Vagina (tissue), 2 donors: ENCODE measurements at regions not wholly inside any gene's neighbourhood (a gene's known extent, or its start where the extent isn't known, plus 50 kb on each side); places are given as distances from the start of the nearest gene placed in this dataset.

Experiments used
- DNase-seq, 2 donors: peaks; one replicate each; pipeline ENCODE4 v3.0.0-alpha.2; 2017; ENCODE audit errors: extremely low spot score in 2 of 2
- H3K27ac ChIP-seq: fragments of 200-600 bp; sonication (generic); one replicate; pipeline ENCODE4 v1.5.1; 2019
- H3K27me3 ChIP-seq: fragments of 200-600 bp; sonication (generic); one replicate; pipeline ENCODE4 v1.5.1; 2019
- H3K36me3 ChIP-seq, 2 donors: fragments of 200-600 bp; sonication (generic); one replicate each; pipeline ENCODE4 v1.5.1; 2017 to 2019
- H3K4me1 ChIP-seq: fragments of 200-600 bp; sonication (generic); one replicate; pipeline ENCODE4 v1.5.1; 2019
- H3K4me3 ChIP-seq, 2 donors: fragments of 200-600 bp; sonication (generic); 1 replicate in 1 of 2; 2 replicates in 1 of 2; pipeline ENCODE4 v1.5.1; 2016 to 2019
- H3K9me3 ChIP-seq: fragments of 200-600 bp; sonication (generic); one replicate; pipeline ENCODE4 v1.5.1; 2019
- POLR2A ChIP-seq, 2 donors: fragments of 450-650 bp; IDR thresholded peaks; one replicate each; pipeline ENCODE4 v1.6.1; 2017; ENCODE audit warnings: antibody characterized with exemption in 2 of 2, mild to moderate bottlenecking in 2 of 2, moderate library complexity in 2 of 2
- POLR2AphosphoS5 ChIP-seq, 2 donors: sonication (generic); formaldehyde crosslinking; IDR thresholded peaks; one replicate each; pipeline ENCODE4 v1.9.0; 2017; ENCODE audit warnings: antibody characterized with exemption in 2 of 2, mild to moderate bottlenecking in 2 of 2, low read depth in 1 of 2; ENCODE audit not compliant: insufficient read depth in 1 of 2
- intact Hi-C: fragments of 100-400 bp; cut with DNase I; formaldehyde crosslinking; loops from one replicate; pipeline ENCODE4 v1.15.1; 2023
- TF ChIP-seq, protein P1 (sequence below), 3 experiments: fragments of 450-650 bp in 2 of 3; fragments of 200-600 bp in 1 of 3; sonication (generic) in 1 of 3; IDR thresholded peaks; one replicate each; pipeline ENCODE4 v1.5.1; 2017 to 2019; ENCODE audit warnings: antibody characterized with exemption in 3 of 3, mild to moderate bottlenecking in 2 of 3, moderate library complexity in 2 of 3

DNA sequence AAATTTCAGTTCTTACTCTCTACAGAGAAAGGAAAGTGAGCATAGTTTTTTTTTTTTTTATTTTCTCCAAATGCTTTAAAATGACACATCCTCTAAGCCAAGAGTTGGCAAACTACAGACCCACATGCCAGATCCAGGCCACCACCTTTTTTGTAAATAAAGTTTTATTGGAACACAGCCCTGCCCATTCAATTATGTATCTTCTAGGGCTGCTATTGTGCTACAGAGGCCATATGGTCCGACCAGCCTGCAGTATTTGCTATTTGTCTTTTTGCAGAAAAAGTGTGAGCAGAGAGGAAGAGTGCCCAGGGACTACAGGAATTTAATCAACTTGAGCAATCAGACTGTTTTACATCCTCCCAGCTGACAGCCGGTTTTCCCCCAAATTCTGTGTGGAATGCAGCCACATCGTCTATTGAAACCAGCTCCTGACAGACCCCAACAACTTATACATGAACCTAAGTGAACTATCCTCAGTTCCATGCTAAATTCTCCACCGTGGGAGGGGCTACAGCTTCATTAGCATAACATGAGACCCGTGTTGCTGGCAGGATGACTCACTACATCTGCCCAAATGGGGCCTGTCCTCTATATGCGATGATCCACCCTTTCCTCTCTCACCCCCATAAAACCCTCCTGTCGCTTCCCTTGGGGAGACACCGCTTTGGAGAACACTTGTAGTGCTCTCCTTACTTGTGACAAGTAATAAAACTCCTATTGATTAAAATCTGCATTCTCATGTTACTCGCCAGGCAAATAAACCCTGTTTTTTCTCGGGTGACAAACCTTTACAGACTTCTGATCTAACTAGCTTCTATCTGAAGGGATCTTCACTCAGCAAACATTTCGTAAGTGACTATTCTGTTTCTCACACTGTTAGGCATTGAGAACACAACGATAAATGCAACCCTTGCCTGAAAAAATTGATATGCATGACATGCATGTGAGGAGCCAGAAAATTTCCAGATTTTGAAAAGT is 149.4 kb upstream of the HS3ST3A1 start:
- Histone ChIP-seq H3K36me3 (no peaks in the 10 kb centered on the region), H3K27ac (no peak overlapping the region), H3K9me3 (no peaks in the 10 kb centered on the region), H3K4me1 (no peaks in the 10 kb centered on the region), H3K4me3 (no peak overlapping the region), H3K27me3 (no peaks in the 10 kb centered on the region)
- no peak for TF ChIP-seq POLR2AphosphoS5 (IDR thresholded peaks at IDR 0.05; ENCODE audit: insufficient read depth in 1 of 2, low read depth in 1 of 2)
- TF ChIP-seq, protein P1, sequence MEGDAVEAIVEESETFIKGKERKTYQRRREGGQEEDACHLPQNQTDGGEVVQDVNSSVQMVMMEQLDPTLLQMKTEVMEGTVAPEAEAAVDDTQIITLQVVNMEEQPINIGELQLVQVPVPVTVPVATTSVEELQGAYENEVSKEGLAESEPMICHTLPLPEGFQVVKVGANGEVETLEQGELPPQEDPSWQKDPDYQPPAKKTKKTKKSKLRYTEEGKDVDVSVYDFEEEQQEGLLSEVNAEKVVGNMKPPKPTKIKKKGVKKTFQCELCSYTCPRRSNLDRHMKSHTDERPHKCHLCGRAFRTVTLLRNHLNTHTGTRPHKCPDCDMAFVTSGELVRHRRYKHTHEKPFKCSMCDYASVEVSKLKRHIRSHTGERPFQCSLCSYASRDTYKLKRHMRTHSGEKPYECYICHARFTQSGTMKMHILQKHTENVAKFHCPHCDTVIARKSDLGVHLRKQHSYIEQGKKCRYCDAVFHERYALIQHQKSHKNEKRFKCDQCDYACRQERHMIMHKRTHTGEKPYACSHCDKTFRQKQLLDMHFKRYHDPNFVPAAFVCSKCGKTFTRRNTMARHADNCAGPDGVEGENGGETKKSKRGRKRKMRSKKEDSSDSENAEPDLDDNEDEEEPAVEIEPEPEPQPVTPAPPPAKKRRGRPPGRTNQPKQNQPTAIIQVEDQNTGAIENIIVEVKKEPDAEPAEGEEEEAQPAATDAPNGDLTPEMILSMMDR (IDR thresholded peaks at IDR 0.05), result no peak
- TF ChIP-seq POLR2A (IDR thresholded peaks at IDR 0.05), result no peak
- no peak for DNase-seq
- intact Hi-C loops, result no loop called here

DNA sequence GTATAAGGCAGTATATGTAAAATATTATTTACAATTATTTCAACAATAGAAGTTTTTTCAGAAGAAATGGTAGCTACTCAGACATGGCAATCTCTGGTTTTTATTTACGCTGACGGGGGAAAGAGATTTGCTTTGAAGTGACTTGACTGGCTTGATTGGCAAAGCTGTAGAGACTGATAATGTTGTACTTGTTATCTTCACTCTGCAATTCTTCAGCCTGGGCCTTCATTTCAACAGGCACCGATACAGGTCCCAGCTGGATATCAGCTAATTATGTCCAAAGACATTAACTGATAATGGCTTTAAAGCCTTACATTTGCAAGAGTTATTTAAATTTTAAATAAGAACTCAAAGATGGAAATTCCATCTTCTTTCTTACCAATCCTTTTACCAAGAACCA is 151.4 kb upstream of the HS3ST3A1 start:
- Histone ChIP-seq H3K4me3 (no peak overlapping the region), H3K9me3 (no peaks in the 10 kb centered on the region), H3K4me1 (no peaks in the 10 kb centered on the region), H3K36me3 (no peaks in the 10 kb centered on the region), H3K27ac (no peak overlapping the region), H3K27me3 (no peaks in the 10 kb centered on the region)
- TF ChIP-seq POLR2AphosphoS5 (IDR thresholded peaks at IDR 0.05; ENCODE audit: insufficient read depth in 1 of 2, low read depth in 1 of 2) (no peak), POLR2A (IDR thresholded peaks at IDR 0.05) (no peak)
- TF ChIP-seq, protein P1 (IDR thresholded peaks at IDR 0.05), result no peak
- no peak for DNase-seq
- intact Hi-C loops, result no loop called here

DNA sequence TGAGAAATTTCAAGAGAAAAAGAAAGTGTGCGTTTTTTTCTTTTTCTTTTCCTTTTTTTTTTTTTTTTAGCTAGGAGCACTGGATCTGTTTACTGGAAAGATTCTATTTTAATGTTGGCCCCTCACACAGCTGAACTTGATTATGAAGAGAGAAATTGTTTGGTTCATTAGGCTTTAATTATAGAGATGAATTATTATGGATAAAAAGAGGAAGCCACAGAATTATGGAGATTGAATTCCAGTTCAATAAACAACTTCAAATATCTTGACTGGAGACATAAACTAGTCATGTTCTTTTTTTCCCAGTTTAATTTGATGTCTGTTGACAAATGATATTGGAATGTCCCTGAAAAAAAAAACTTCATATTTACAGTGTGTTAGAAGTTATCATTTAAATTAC is 152.0 kb upstream of the HS3ST3A1 start:
- no peak for DNase-seq
- no peak overlapping the region for H3K27ac ChIP-seq
- H3K27me3 ChIP-seq, result no peaks in the 10 kb centered on the region
- intact Hi-C loops, result no loop called here
- H3K4me1 ChIP-seq, result no peaks in the 10 kb centered on the region
- H3K4me3 ChIP-seq, result no peak overlapping the region
- H3K36me3 ChIP-seq, result no peaks in the 10 kb centered on the region
- TF ChIP-seq, protein P1 (IDR thresholded peaks at IDR 0.05), result no peak
- TF ChIP-seq POLR2AphosphoS5 (IDR thresholded peaks at IDR 0.05; ENCODE audit: insufficient read depth in 1 of 2, low read depth in 1 of 2) (no peak), POLR2A (IDR thresholded peaks at IDR 0.05) (no peak)
- H3K9me3 ChIP-seq, result no peaks in the 10 kb centered on the region

DNA sequence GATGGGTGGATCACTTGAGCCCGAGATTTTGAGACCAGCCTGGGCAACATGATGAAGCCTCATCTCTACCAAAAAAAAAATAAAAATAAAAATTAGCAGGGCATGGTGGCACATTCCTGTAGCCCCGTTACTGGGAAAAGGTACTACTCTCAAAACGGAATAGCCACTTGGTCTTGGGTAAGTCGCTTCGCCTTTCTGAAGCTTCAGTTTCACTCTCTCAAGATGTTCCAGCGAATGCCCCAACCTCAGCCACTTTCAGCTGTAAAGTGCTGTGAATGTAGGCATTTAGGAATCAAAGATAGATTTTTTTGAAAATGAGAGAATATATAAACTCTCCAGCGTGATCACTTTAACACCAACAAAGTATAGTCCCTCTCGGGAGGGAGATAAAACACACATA is 154.1 kb upstream of the HS3ST3A1 start:
- TF ChIP-seq, protein P1 (IDR thresholded peaks at IDR 0.05), result no peak
- no peak for TF ChIP-seq POLR2A (IDR thresholded peaks at IDR 0.05)
- no peak for TF ChIP-seq POLR2AphosphoS5 (IDR thresholded peaks at IDR 0.05; ENCODE audit: insufficient read depth in 1 of 2, low read depth in 1 of 2)
- intact Hi-C loops, result no loop called here
- Histone ChIP-seq H3K27ac (no peak overlapping the region), H3K4me3 (no peak overlapping the region), H3K9me3 (no peaks in the 10 kb centered on the region), H3K27me3 (no peaks in the 10 kb centered on the region), H3K4me1 (no peaks in the 10 kb centered on the region), H3K36me3 (no peaks in the 10 kb centered on the region)
- no peak for DNase-seq

DNA sequence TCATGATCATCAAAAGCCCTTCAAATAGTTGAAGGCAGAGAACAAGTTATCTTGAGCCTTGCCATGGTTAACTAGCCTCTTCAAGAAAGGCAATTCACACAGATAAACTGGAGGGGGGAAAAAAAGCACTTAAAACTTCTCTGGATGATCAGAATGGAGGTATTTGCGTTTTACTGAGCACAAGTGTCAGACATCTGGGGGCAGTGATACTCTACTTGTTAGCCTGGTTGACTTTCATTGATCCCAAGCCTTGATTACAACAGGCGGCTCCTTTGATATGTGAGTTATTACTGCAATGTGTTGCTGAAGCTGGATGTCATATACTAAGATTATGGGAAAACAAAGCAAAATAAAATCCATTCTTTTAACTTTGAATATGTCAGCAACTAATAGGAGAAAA is 155.0 kb upstream of the HS3ST3A1 start:
- H3K4me1 ChIP-seq, result no peaks in the 10 kb centered on the region
- no peaks in the 10 kb centered on the region for H3K27me3 ChIP-seq
- intact Hi-C loops, result no loop called here
- H3K36me3 ChIP-seq, result no peaks in the 10 kb centered on the region
- no peak overlapping the region for H3K4me3 ChIP-seq
- no peak for DNase-seq
- no peak for TF ChIP-seq POLR2AphosphoS5 (IDR thresholded peaks at IDR 0.05; ENCODE audit: insufficient read depth in 1 of 2, low read depth in 1 of 2)
- TF ChIP-seq, protein P1 (IDR thresholded peaks at IDR 0.05), result no peak
- no peak for TF ChIP-seq POLR2A (IDR thresholded peaks at IDR 0.05)
- no peak overlapping the region for H3K27ac ChIP-seq
- no peaks in the 10 kb centered on the region for H3K9me3 ChIP-seq
